ENCODE measurements at regions not wholly inside any gene's neighbourhood (a gene's known extent, or its start where the extent isn't known, plus 50 kb on each side); places are given as distances from the start of the nearest gene placed in this dataset.

DNA sequence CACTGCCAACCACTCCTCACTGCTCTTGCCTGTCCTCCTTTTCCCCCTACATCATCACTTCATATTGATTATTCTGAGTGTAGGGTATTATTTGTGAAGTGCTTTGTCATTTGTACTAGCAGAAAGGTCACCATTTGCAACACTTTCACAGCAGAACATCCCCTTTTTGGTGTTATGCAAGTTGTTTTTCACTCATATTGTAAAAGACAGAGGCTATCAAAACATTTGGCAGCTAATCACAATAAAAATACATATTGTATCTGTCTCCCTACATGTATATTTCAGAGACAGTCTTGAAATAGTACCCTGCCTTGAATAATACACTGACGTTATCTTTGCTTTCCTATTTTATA is 82.3 kb downstream of the ANXA1 start:
- no peak for DNase-seq
- Mint-ChIP-seq H3K4me3 (ENCODE audit: unreplicated experiment) (no peak overlapping the region), H3K4me1 (ENCODE audit: low read depth, unreplicated experiment) (no peaks in the 10 kb centered on the region), H3K27ac (ENCODE audit: unreplicated experiment) (no peak overlapping the region), H3K27me3 (ENCODE audit: insufficient read depth, unreplicated experiment) (peaks cover 3% of the 10 kb centered on the region), H3K36me3 (ENCODE audit: insufficient read depth, unreplicated experiment) (no peaks in the 10 kb centered on the region), H3K9me3 (ENCODE audit: unreplicated experiment) (no peaks in the 10 kb centered on the region)
- no peaks in the 10 kb centered on the region for H3K27me3 ChIP-seq (replicated peaks; ENCODE audit: control insufficient read depth, insufficient read depth, low read length)
- intact Hi-C loops (cut with micrococcal nuclease; ENCODE audit: unreplicated experiment) = no loop called here
- H3K4me1 ChIP-seq = no peaks in the 10 kb centered on the region
- H3K9me3 ChIP-seq = no peaks in the 10 kb centered on the region
- TF ChIP-seq, protein P1, sequence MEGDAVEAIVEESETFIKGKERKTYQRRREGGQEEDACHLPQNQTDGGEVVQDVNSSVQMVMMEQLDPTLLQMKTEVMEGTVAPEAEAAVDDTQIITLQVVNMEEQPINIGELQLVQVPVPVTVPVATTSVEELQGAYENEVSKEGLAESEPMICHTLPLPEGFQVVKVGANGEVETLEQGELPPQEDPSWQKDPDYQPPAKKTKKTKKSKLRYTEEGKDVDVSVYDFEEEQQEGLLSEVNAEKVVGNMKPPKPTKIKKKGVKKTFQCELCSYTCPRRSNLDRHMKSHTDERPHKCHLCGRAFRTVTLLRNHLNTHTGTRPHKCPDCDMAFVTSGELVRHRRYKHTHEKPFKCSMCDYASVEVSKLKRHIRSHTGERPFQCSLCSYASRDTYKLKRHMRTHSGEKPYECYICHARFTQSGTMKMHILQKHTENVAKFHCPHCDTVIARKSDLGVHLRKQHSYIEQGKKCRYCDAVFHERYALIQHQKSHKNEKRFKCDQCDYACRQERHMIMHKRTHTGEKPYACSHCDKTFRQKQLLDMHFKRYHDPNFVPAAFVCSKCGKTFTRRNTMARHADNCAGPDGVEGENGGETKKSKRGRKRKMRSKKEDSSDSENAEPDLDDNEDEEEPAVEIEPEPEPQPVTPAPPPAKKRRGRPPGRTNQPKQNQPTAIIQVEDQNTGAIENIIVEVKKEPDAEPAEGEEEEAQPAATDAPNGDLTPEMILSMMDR (IDR thresholded peaks at IDR 0.05; ENCODE audit: insufficient read depth in 1 of 2, low read depth in 1 of 2, low read length in 1 of 2, severe bottlenecking in 1 of 2, unreplicated experiment in 1 of 2) = no peak
- no peak overlapping the region for H3K4me3 ChIP-seq (ENCODE audit: low read depth, low read length)
- CTCF ChIA-PET = no interaction called here
- POLR2A ChIA-PET = no interaction called here
- H3K36me3 ChIP-seq (ENCODE audit: control insufficient read depth, insufficient read depth, low read length) = no peaks in the 10 kb centered on the region
- no TSS peak for BruUV-seq (replicated peaks)

DNA sequence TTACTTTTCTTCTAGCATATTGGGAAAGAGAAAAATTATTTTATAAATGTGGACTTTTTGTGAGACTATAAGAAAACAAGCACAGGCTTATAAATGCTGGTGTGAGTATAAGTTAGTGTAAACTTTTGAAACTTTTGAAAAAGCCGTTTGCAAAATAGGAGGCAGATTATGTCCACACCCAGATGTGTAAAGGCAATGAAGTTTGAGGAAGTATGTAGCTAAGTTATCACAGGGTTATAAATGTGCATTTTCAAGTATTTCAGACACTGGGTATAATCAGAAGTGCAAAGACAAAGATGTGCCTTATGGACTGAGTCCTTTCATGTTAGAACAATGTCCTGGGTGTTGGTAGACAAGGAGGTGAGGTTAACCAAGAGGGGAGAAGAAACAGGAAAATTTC is 85.5 kb downstream of the ANXA1 start:
- BruUV-seq (replicated peaks) = no TSS peak
- H3K27me3 Mint-ChIP-seq (ENCODE audit: insufficient read depth, unreplicated experiment) = peaks cover 3% of the 10 kb centered on the region
- no peaks in the 10 kb centered on the region for H3K27me3 ChIP-seq (replicated peaks; ENCODE audit: control insufficient read depth, insufficient read depth, low read length)
- H3K4me1 ChIP-seq = no peaks in the 10 kb centered on the region
- H3K9me3 ChIP-seq = no peaks in the 10 kb centered on the region
- H3K4me3 ChIP-seq (ENCODE audit: low read depth, low read length) = no peak overlapping the region
- no peak for DNase-seq
- H3K9me3 Mint-ChIP-seq (ENCODE audit: unreplicated experiment) = no peaks in the 10 kb centered on the region
- intact Hi-C loops (cut with micrococcal nuclease; ENCODE audit: unreplicated experiment) = no loop called here
- no peaks in the 10 kb centered on the region for H3K36me3 Mint-ChIP-seq (ENCODE audit: insufficient read depth, unreplicated experiment)
- POLR2A ChIA-PET = no interaction called here
- no peak overlapping the region for H3K27ac Mint-ChIP-seq (ENCODE audit: unreplicated experiment)
- H3K4me1 Mint-ChIP-seq (ENCODE audit: low read depth, unreplicated experiment) = no peaks in the 10 kb centered on the region
- TF ChIP-seq, protein P1 (IDR thresholded peaks at IDR 0.05; ENCODE audit: insufficient read depth in 1 of 2, low read depth in 1 of 2, low read length in 1 of 2, severe bottlenecking in 1 of 2, unreplicated experiment in 1 of 2) = no peak
- no peaks in the 10 kb centered on the region for H3K36me3 ChIP-seq (ENCODE audit: control insufficient read depth, insufficient read depth, low read length)
- CTCF ChIA-PET = no interaction called here
- H3K4me3 Mint-ChIP-seq (ENCODE audit: unreplicated experiment) = no peak overlapping the region

DNA sequence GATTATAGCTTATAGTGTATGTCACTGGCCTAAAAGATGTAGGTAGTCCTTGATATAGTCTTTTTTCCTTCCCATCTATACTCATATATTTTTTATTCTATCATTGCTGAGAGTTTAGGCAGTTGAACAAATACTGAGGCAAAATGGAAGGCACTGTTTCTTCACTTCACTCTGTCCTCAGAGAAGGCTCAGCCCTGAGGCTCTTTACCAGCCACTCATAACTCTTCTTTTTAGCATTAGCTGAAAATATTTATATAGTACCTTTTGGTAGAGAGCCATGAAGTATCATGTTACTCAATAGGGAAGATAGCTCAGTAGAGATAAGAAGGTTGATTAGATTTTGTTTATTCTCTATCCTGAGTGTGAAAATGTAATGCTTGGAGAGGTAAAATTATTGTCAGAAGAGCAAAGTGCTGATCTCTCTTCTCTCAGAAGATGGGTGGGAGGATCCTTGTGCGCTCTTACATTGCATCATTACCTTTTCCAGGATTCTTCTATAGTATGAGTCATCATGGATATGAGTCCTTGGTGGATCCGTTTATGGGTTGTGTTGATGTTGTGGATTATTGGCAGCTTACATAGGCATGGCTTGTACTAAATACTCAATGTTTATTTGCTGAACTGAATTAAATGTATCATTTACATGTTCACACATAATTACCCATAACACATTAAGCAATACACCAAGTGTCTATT is 88.1 kb downstream of the ANXA1 start:
- POLR2A ChIA-PET = no interaction called here

More for the DNA sequence above, 88.1 kb downstream of the ANXA1 start:
- H3K36me3 ChIP-seq (ENCODE audit: control insufficient read depth, insufficient read depth, low read length) = no peaks in the 10 kb centered on the region
- H3K36me3 Mint-ChIP-seq (ENCODE audit: insufficient read depth, unreplicated experiment) = no peaks in the 10 kb centered on the region
- no peak overlapping the region for H3K4me3 Mint-ChIP-seq (ENCODE audit: unreplicated experiment)
- H3K9me3 Mint-ChIP-seq (ENCODE audit: unreplicated experiment) = no peaks in the 10 kb centered on the region
- CTCF ChIA-PET = no interaction called here
- no peaks in the 10 kb centered on the region for H3K4me1 ChIP-seq
- H3K9me3 ChIP-seq = no peaks in the 10 kb centered on the region
- H3K27me3 Mint-ChIP-seq (ENCODE audit: insufficient read depth, unreplicated experiment) = peaks cover 5% of the 10 kb centered on the region
- H3K4me1 Mint-ChIP-seq (ENCODE audit: low read depth, unreplicated experiment) = no peaks in the 10 kb centered on the region
- intact Hi-C loops (cut with micrococcal nuclease; ENCODE audit: unreplicated experiment) = no loop called here
- TF ChIP-seq, protein P1 (IDR thresholded peaks at IDR 0.05; ENCODE audit: insufficient read depth in 1 of 2, low read depth in 1 of 2, low read length in 1 of 2, severe bottlenecking in 1 of 2, unreplicated experiment in 1 of 2) = no peak
- no peak for DNase-seq
- BruUV-seq (replicated peaks) = no TSS peak
- no peak overlapping the region for H3K4me3 ChIP-seq (ENCODE audit: low read depth, low read length)
- H3K27ac Mint-ChIP-seq (ENCODE audit: unreplicated experiment) = no peak overlapping the region
- no peaks in the 10 kb centered on the region for H3K27me3 ChIP-seq (replicated peaks; ENCODE audit: control insufficient read depth, insufficient read depth, low read length)

Data from Caco-2 (cell line).